ENCODE measurements at regions not wholly inside any gene's neighbourhood (a gene's known extent, or its start where the extent isn't known, plus 50 kb on each side); places are given as distances from the start of the nearest gene placed in this dataset.

- Histone ChIP-seq H3K27me3 (ENCODE audit: control insufficient read depth in 2 of 2, insufficient read depth in 2 of 2, low read length in 2 of 2) (no peaks in the 10 kb centered on the region), H3K27ac (ENCODE audit: extremely low read depth, low read depth, low read length) (no peak overlapping the region), H3K36me3 (ENCODE audit: control insufficient read depth, insufficient read depth, low read length) (no peaks in the 10 kb centered on the region), H3K4me2 (ENCODE audit: insufficient read depth, low read length) (no peak overlapping the region), H2AFZ (ENCODE audit: low read depth, low read length) (no peak overlapping the region), H4K20me1 (replicated peaks; ENCODE audit: control insufficient read depth, insufficient read depth, low read length) (no peaks in the 10 kb centered on the region), H3K79me2 (ENCODE audit: control insufficient read depth, insufficient read depth, low read length) (no peaks in the 10 kb centered on the region), H3K9ac (ENCODE audit: insufficient read depth in 1 of 2, low read depth in 2 of 2, low read length in 2 of 2) (no peak overlapping the region), H3K9me3 (replicated peaks; ENCODE audit: control insufficient read depth, insufficient read depth, low read depth, low read length) (no peaks in the 10 kb centered on the region), H3K9me1 (ENCODE audit: control insufficient read depth, insufficient read depth, low read length) (no peaks in the 10 kb centered on the region), H3K4me3 (no peak overlapping the region), H3K4me1 (replicated peaks in 1 of 2; ENCODE audit: control insufficient read depth in 2 of 2, insufficient read depth in 2 of 2, low read length in 2 of 2) (no peaks in the 10 kb centered on the region)
- no TSS peak for BruUV-seq (replicated peaks)
- ChIA-PET CTCF (ENCODE audit: low intra/inter-chr PET ratio) (no interaction called here), POLR2A (no interaction called here)
- FAIRE-seq = no peak
- no peak for DNase-seq (ENCODE audit: extremely low read depth in 1 of 4, low spot score in 3 of 4)
- ATAC-seq = no peak
- TF ChIP-seq, protein P1, sequence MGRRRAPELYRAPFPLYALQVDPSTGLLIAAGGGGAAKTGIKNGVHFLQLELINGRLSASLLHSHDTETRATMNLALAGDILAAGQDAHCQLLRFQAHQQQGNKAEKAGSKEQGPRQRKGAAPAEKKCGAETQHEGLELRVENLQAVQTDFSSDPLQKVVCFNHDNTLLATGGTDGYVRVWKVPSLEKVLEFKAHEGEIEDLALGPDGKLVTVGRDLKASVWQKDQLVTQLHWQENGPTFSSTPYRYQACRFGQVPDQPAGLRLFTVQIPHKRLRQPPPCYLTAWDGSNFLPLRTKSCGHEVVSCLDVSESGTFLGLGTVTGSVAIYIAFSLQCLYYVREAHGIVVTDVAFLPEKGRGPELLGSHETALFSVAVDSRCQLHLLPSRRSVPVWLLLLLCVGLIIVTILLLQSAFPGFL (CRISPR knock-in tag; IDR thresholded peaks at IDR 0.05) = no peak
- TF ChIP-seq POLR2A (conservative IDR thresholded peaks at IDR 0.05) (no peak), KLF6 (CRISPR knock-in tag; IDR thresholded peaks at IDR 0.05; ENCODE audit: borderline replicate concordance) (no peak), ZNF668 (CRISPR knock-in tag; IDR thresholded peaks at IDR 0.05) (no peak), KHSRP (IDR thresholded peaks at IDR 0.05) (no peak), BRD9 (IDR thresholded peaks at IDR 0.05; ENCODE audit: low read depth, partially characterized antibody) (no peak), U2AF1 (optimal IDR thresholded peaks at IDR 0.05; ENCODE audit: low read depth, low read length) (no peak), REST (IDR thresholded peaks at IDR 0.05; ENCODE audit: borderline replicate concordance) (peak; percentile 79), REST (CRISPR knock-in tag; IDR thresholded peaks at IDR 0.05; ENCODE audit: low read depth) (no peak), TAF1 (IDR thresholded peaks at IDR 0.05; ENCODE audit: control insufficient read depth, extremely low read depth, insufficient read depth, low read length, severe bottlenecking) (no peak)
- in situ Hi-C loops (cut with MboI) (no loop called here), intact Hi-C loops (cut with micrococcal nuclease) (no loop called here)
- WGBS (ENCODE audit: insufficient coverage, low coverage, missing lambda C conversion rate) = 0% methylated on average over 2 of the region's 2 CpGs
These were observed 205.5 kb upstream of the SOX21 start for GRCh38 chr13:94917824-94918223.

All from K562 (cell line).